Mucosa of descending colon (tissue), 3 donors: ENCODE measurements at regions not wholly inside any gene's neighbourhood (a gene's known extent, or its start where the extent isn't known, plus 50 kb on each side); places are given as distances from the start of the nearest gene placed in this dataset.

Source experiments
- ATAC-seq: fragments of 200-7000 bp; cut with Tn5 transposase; one replicate; pipeline ENCODE4 v1.9.1; 2020; ENCODE audit warnings: mild to moderate bottlenecking, moderate library complexity
- DNase-seq, 3 donors: peaks; one replicate each; pipeline ENCODE4 v3.0.0-alpha.2; 2020
- H3K36me3 ChIP-seq: fragments of 200-600 bp; one replicate; pipeline ENCODE4 v1.8.0; 2021; ENCODE audit warnings: low read depth, mild to moderate bottlenecking
- H3K4me1 ChIP-seq: fragments of 200-600 bp; one replicate; pipeline ENCODE4 v1.8.0; 2021; ENCODE audit warnings: low read depth, mild to moderate bottlenecking
- H3K4me3 ChIP-seq: fragments of 200-600 bp; one replicate; pipeline ENCODE4 v1.8.0; 2021; ENCODE audit warnings: mild to moderate bottlenecking
- H3K9me3 ChIP-seq: fragments of 200-600 bp; one replicate; pipeline ENCODE4 v1.8.0; 2021; ENCODE audit warnings: mild to moderate bottlenecking
- CTCF ChIP-seq: fragments of 200-600 bp; IDR thresholded peaks from one replicate; pipeline ENCODE4 v1.8.0; 2022; ENCODE audit warnings: antibody characterized with exemption, mild to moderate bottlenecking
- intact Hi-C, 2 donors: fragments of 100-400 bp; cut with DNase I in 1 of 2; cut with micrococcal nuclease in 1 of 2; formaldehyde crosslinking; loops; one replicate each; pipeline versions ENCODE4 v1.11.0 to v1.11.1; 2022; cut with DNase I, micrococcal nuclease
- donor health status: DM: no; HTN: no; CAD: no; lungs with moderate emphysema.
- donor health status: DM: no; HTN: no; CAD: no.
- donor health status: DM: no; HTN: yes; CAD: no.

- H3K4me1 ChIP-seq, result no peaks in the 10 kb centered on the region
- TF ChIP-seq CTCF, result no peak
- no peak for DNase-seq
- H3K36me3 ChIP-seq, result no peaks in the 10 kb centered on the region
- ATAC-seq, result no peak
- no peak overlapping the region for H3K4me3 ChIP-seq
- intact Hi-C loops, result no loop called here
- H3K9me3 ChIP-seq, result no peaks in the 10 kb centered on the region
Measured at GRCh38 chr7:41603985-41604384, 98.9 kb downstream of the INHBA start.

- H3K9me3 ChIP-seq, result peaks cover 7% of the 10 kb centered on the region
- intact Hi-C loops, result no loop called here
- no peak for ATAC-seq
- no peak overlapping the region for H3K4me3 ChIP-seq
- TF ChIP-seq CTCF, result no peak
- no peaks in the 10 kb centered on the region for H3K4me1 ChIP-seq
- no peak for DNase-seq
- H3K36me3 ChIP-seq, result no peaks in the 10 kb centered on the region
Measured at GRCh38 chr7:41599760-41600159, 103.1 kb downstream of the INHBA start.

- no peak for TF ChIP-seq CTCF
- no peak overlapping the region for H3K4me3 ChIP-seq
- DNase-seq, result no peak
- no peaks in the 10 kb centered on the region for H3K36me3 ChIP-seq
- peaks cover 7% of the 10 kb centered on the region for H3K9me3 ChIP-seq
- no peaks in the 10 kb centered on the region for H3K4me1 ChIP-seq
- intact Hi-C loops, result no loop called here
- ATAC-seq, result no peak
Measured at GRCh38 chr7:41592794-41593193, 110.1 kb downstream of the INHBA start.

GRCh38 chr7:41592236-41592635 is 110.7 kb downstream of the INHBA start:
- Histone ChIP-seq H3K36me3 (no peaks in the 10 kb centered on the region), H3K4me3 (no peak overlapping the region), H3K4me1 (no peaks in the 10 kb centered on the region), H3K9me3 (peaks cover 5% of the 10 kb centered on the region)
- intact Hi-C loops, result no loop called here
- DNase-seq (no peak), ATAC-seq (no peak)
- TF ChIP-seq CTCF, result no peak

GRCh38 chr7:41590986-41591385 is 111.9 kb downstream of the INHBA start:
- no peak for ATAC-seq
- intact Hi-C loops, result no loop called here
- no peaks in the 10 kb centered on the region for H3K4me1 ChIP-seq

More at GRCh38 chr7:41590986-41591385, 111.9 kb downstream of the INHBA start:
- no peak for TF ChIP-seq CTCF
- no peak for DNase-seq
- H3K9me3 ChIP-seq, result no peaks in the 10 kb centered on the region
- H3K4me3 ChIP-seq, result no peak overlapping the region
- H3K36me3 ChIP-seq, result no peaks in the 10 kb centered on the region
